B cell (primary cell): ENCODE measurements at regions not wholly inside any gene's neighbourhood (a gene's known extent, or its start where the extent isn't known, plus 50 kb on each side); places are given as distances from the start of the nearest gene placed in this dataset.
"Not testable (repeated sequence)": the region's sequence is repeated elsewhere in the genome, so short reads cannot be mapped to it uniquely, and the experiment has no call there.

Experiments used
- ATAC-seq: fragments of 200-7000 bp; cut with Tn5 transposase; one replicate; pipeline ENCODE4 v1.10.0; 2021; ENCODE audit warnings: low read depth, mild to moderate bottlenecking, moderate number of reproducible peaks, moderate library complexity
- CTCF ChIA-PET: fragments of 350-600 bp; sonication (Branson Sonifier 250); formaldehyde crosslinking; loops from one replicate; lab custom pipeline; 2021; ENCODE audit warnings: antibody characterized with exemption, inconsistent platforms; lab: Charles Lee
- POLR2A ChIA-PET: fragments of 350-600 bp; sonication (Branson Sonifier 250); formaldehyde crosslinking; loops from one replicate; lab custom pipeline; 2021; ENCODE audit warnings: antibody characterized with exemption; lab: Charles Lee
- DNase-seq: peaks from one replicate; pipeline ENCODE4 v3.0.0; 2013
- H2AFZ ChIP-seq: 2 replicates; pipeline ENCODE4 v1.6.1; 2012; ENCODE audit warnings: mild to moderate bottlenecking, low read depth, low read length; ENCODE audit not compliant: insufficient read depth, poor library complexity, severe bottlenecking
- H3K27ac ChIP-seq, 2 donors: 1 replicate in 1 of 2; 2 replicates in 1 of 2; pipeline ENCODE4 v1.5.1; 2012 to 2013; ENCODE audit warnings: low read length in 2 of 2, mild to moderate bottlenecking in 2 of 2, moderate library complexity in 1 of 2
- H3K27me3 ChIP-seq, 4 experiments: fragments of 200-600 bp in 1 of 4; sonication (generic) in 1 of 4; replicated peaks in 1 of 4; 1 replicate in 2 of 4; 2 replicates in 2 of 4; pipeline versions ENCODE4 v1.6.1 to v1.7.0; 2013 to 2016; ENCODE audit warnings: low read length in 3 of 4, mild to moderate bottlenecking in 2 of 4, mixed read lengths in 1 of 4, moderate library complexity in 1 of 4; ENCODE audit not compliant: insufficient read depth in 4 of 4, control insufficient read depth in 3 of 4; ENCODE audit errors: control extremely low read depth in 1 of 4
- H3K36me3 ChIP-seq, 2 experiments: replicated peaks in 1 of 2; 1 replicate in 1 of 2; 2 replicates in 1 of 2; pipeline versions ENCODE4 v1.6.1 to v1.7.1; 2013; ENCODE audit warnings: low read length in 1 of 2; ENCODE audit not compliant: insufficient read depth in 2 of 2, control insufficient read depth in 1 of 2; ENCODE audit errors: control extremely low read depth in 1 of 2, extremely low read depth in 1 of 2
- H3K4me1 ChIP-seq, 2 donors: fragments of 200-600 bp in 1 of 2; sonication (generic) in 1 of 2; 1 replicate in 1 of 2; 2 replicates in 1 of 2; pipeline versions ENCODE4 v1.5.1 to v1.6.1; 2013 to 2017; ENCODE audit warnings: low read length in 2 of 2; ENCODE audit not compliant: control insufficient read depth in 2 of 2, insufficient read depth in 2 of 2
- H3K4me2 ChIP-seq: replicated peaks from 2 replicates; pipeline ENCODE3; 2012; ENCODE audit warnings: mild to moderate bottlenecking, low read depth, low read length; ENCODE audit not compliant: poor library complexity, severe bottlenecking
- H3K4me3 ChIP-seq, 5 experiments: fragments of 200-600 bp in 1 of 5; sonication (generic) in 1 of 5; 1 replicate in 3 of 5; 2 replicates in 2 of 5; pipeline versions ENCODE4 v1.5.1 to v1.7.0; 2011 to 2016; ENCODE audit warnings: low read length in 4 of 5, mild to moderate bottlenecking in 4 of 5, low read depth in 2 of 5, control low read depth in 1 of 5, moderate library complexity in 1 of 5; ENCODE audit not compliant: insufficient read depth in 1 of 5; ENCODE audit errors: control extremely low read depth in 1 of 5, extremely low read depth in 1 of 5
- H3K79me2 ChIP-seq: fragments of 200-600 bp; sonication (generic); one replicate; pipeline ENCODE4 v1.6.0; 2016; ENCODE audit warnings: low read length; ENCODE audit not compliant: control insufficient read depth, insufficient read depth
- H3K9ac ChIP-seq: fragments of 200-600 bp; sonication (generic); 2 replicates; pipeline ENCODE4 v1.6.1; 2017; ENCODE audit warnings: mild to moderate bottlenecking, low read length, moderate library complexity
- H3K9me3 ChIP-seq, 3 donors: one replicate each; pipeline versions ENCODE4 v1.6.1 to v1.7.1; 2013; ENCODE audit warnings: low read length in 2 of 3; ENCODE audit not compliant: control insufficient read depth in 2 of 3, insufficient read depth in 1 of 3; ENCODE audit errors: control extremely low read depth in 1 of 3
- H4K20me1 ChIP-seq: 2 replicates; pipeline ENCODE4 v1.6.0; 2012; ENCODE audit warnings: mild to moderate bottlenecking, low read length; ENCODE audit not compliant: insufficient read depth, control insufficient read depth, poor library complexity, severe bottlenecking
- H3K27ac Mint-ChIP-seq: one replicate; pipeline ENCODE4 v1.8.0; 2021; ENCODE audit warnings: mixed read lengths
- H3K27me3 Mint-ChIP-seq: one replicate; pipeline ENCODE4 v1.8.0; 2021; ENCODE audit warnings: mixed read lengths
- H3K4me1 Mint-ChIP-seq: one replicate; pipeline ENCODE4 v1.8.0; 2021; ENCODE audit warnings: mixed read lengths
- H3K4me3 Mint-ChIP-seq: one replicate; pipeline ENCODE4 v1.8.0; 2021; ENCODE audit warnings: mixed read lengths
- H3K9me3 Mint-ChIP-seq: one replicate; pipeline ENCODE4 v1.8.0; 2022; ENCODE audit warnings: mixed read lengths; ENCODE audit not compliant: insufficient read depth
- CTCF ChIP-seq: fragments of 200-600 bp; IDR thresholded peaks from one replicate; pipeline ENCODE4 v1.8.0; 2022; ENCODE audit warnings: antibody characterized with exemption, mild to moderate bottlenecking
- EZH2 ChIP-seq: IDR thresholded peaks from 2 replicates; pipeline ENCODE4 v1.6.1; 2012; ENCODE audit warnings: borderline replicate concordance, low read depth, mild to moderate bottlenecking, moderate library complexity, low read length; ENCODE audit not compliant: insufficient read depth, poor library complexity, severe bottlenecking
- WGBS: methylation state at CpG from one replicate; pipeline ENCODE4 v1.1.5; 2013; ENCODE audit warnings: missing lambda C conversion rate; ENCODE audit not compliant: insufficient coverage; 5-methylcytosine and 5-hydroxymethylcytosine counted together
- intact Hi-C: fragments of 100-400 bp; cut with micrococcal nuclease; formaldehyde crosslinking; loops from one replicate; pipeline ENCODE4 v1.10.0; 2022

GRCh38 chr2:221997100-221997499 lies 301.7 kb downstream of the PAX3 start:
- Histone ChIP-seq H3K79me2 (no peaks in the 10 kb centered on the region), H3K27me3 (no peaks in the 10 kb centered on the region), H3K4me3 (no peak overlapping the region), H3K27ac (no peak overlapping the region), H4K20me1 (no peaks in the 10 kb centered on the region), H3K4me2 (no peak overlapping the region), H3K9me3 (peaks cover 0 to 4% (median 0%) of the 10 kb centered on the region in 3 donors), H2AFZ (no peak overlapping the region), H3K9ac (no peak overlapping the region), H3K4me1 (no peaks in the 10 kb centered on the region), H3K36me3 (no peaks in the 10 kb centered on the region)
- Mint-ChIP-seq H3K9me3 (no peaks in the 10 kb centered on the region), H3K27me3 (peaks cover 10% of the 10 kb centered on the region), H3K4me1 (no peaks in the 10 kb centered on the region), H3K27ac (no peak overlapping the region), H3K4me3 (no peak overlapping the region)
- DNase-seq, result no peak
- ChIA-PET POLR2A (no interaction called here), CTCF (no interaction called here)
- intact Hi-C loops, result no loop called here
- no peak for ATAC-seq
- 97% methylated on average over 3 of the region's 3 CpGs for WGBS
- TF ChIP-seq EZH2 (no peak), CTCF (no peak)

GRCh38 chr2:221994926-221995325 lies 303.9 kb downstream of the PAX3 start:
- TF ChIP-seq EZH2 (no peak), CTCF (no peak)
- H4K20me1 ChIP-seq, result no peaks in the 10 kb centered on the region
- no peak overlapping the region for H3K9ac ChIP-seq
- peaks cover 0 to 4% (median 0%) of the 10 kb centered on the region in 3 donors for H3K9me3 ChIP-seq
- ATAC-seq, result no peak
- POLR2A ChIA-PET, result no interaction called here
- no peaks in the 10 kb centered on the region for H3K36me3 ChIP-seq
- H3K4me2 ChIP-seq, result no peak overlapping the region
- CTCF ChIA-PET, result no interaction called here
- no peaks in the 10 kb centered on the region for H3K79me2 ChIP-seq
- H2AFZ ChIP-seq, result no peak overlapping the region
- H3K4me3 Mint-ChIP-seq, result no peak overlapping the region
- H3K27ac Mint-ChIP-seq, result no peak overlapping the region
- no peaks in the 10 kb centered on the region for H3K27me3 ChIP-seq
- no peak overlapping the region for H3K4me3 ChIP-seq
- H3K9me3 Mint-ChIP-seq, result no peaks in the 10 kb centered on the region
- WGBS, result 94% methylated on average over 3 of the region's 7 CpGs
- DNase-seq, result no peak
- no peak overlapping the region for H3K27ac ChIP-seq
- no peaks in the 10 kb centered on the region for H3K4me1 ChIP-seq
- peaks cover 10% of the 10 kb centered on the region for H3K27me3 Mint-ChIP-seq
- intact Hi-C loops, result no loop called here
- H3K4me1 Mint-ChIP-seq, result no peaks in the 10 kb centered on the region

- H3K4me1 ChIP-seq, H3K27ac Mint-ChIP-seq, H2AFZ ChIP-seq, H3K9ac ChIP-seq, H3K9me3 ChIP-seq, H3K4me1 Mint-ChIP-seq, CTCF ChIA-PET, H3K79me2 ChIP-seq, H3K4me2 ChIP-seq, intact Hi-C loops, H3K4me3 Mint-ChIP-seq, DNase-seq, H3K27me3 ChIP-seq, H4K20me1 ChIP-seq, H3K27me3 Mint-ChIP-seq, H3K9me3 Mint-ChIP-seq, H3K36me3 ChIP-seq, H3K4me3 ChIP-seq, ATAC-seq, H3K27ac ChIP-seq, POLR2A ChIA-PET: not testable (repeated sequence)
- WGBS, result 87% methylated on average over 6 of the region's 13 CpGs
These were observed 314.4 kb downstream of the PAX3 start for GRCh38 chr2:221984376-221984775.
